ENCODE measurements at regions not wholly inside any gene's neighbourhood (a gene's known extent, or its start where the extent isn't known, plus 50 kb on each side); places are given as distances from the start of the nearest gene placed in this dataset.
"Not testable (repeated sequence)": the region's sequence is repeated elsewhere in the genome, so short reads cannot be mapped to it uniquely, and the experiment has no call there.

DNA sequence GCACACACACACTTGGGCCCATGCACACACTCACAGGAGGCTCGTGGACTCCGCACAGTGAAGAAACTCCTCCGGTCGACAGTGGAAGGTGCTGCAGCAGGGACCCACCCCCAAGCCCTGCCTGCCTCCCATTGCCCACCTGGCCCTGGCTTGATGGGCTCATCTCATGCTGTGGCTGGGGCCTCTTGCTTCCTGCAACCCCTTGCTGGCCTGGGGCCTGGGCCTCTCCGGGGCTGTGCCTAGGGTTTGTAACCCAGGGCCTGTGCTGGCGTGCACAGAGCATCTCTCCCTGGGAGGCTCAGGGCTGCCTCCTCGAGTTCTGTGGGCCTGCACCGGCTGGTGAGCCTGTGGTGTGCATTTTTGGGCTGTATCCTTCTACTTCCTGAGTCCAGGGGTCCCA, 524.0 kb downstream of the GOLGA6L6 start:
- TF ChIP-seq POLR2A, EP300 (IDR thresholded peaks at IDR 0.05): not testable (repeated sequence)
- TF ChIP-seq, protein P1, sequence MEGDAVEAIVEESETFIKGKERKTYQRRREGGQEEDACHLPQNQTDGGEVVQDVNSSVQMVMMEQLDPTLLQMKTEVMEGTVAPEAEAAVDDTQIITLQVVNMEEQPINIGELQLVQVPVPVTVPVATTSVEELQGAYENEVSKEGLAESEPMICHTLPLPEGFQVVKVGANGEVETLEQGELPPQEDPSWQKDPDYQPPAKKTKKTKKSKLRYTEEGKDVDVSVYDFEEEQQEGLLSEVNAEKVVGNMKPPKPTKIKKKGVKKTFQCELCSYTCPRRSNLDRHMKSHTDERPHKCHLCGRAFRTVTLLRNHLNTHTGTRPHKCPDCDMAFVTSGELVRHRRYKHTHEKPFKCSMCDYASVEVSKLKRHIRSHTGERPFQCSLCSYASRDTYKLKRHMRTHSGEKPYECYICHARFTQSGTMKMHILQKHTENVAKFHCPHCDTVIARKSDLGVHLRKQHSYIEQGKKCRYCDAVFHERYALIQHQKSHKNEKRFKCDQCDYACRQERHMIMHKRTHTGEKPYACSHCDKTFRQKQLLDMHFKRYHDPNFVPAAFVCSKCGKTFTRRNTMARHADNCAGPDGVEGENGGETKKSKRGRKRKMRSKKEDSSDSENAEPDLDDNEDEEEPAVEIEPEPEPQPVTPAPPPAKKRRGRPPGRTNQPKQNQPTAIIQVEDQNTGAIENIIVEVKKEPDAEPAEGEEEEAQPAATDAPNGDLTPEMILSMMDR (IDR thresholded peaks at IDR 0.05), result not testable (repeated sequence)
